ACHN (cell line): ENCODE measurements at regions not wholly inside any gene's neighbourhood (a gene's known extent, or its start where the extent isn't known, plus 50 kb on each side); places are given as distances from the start of the nearest gene placed in this dataset.

ENCODE experiments used
- DNase-seq: peaks from one replicate; pipeline ENCODE4 v3.0.0-alpha.2; 2015
- in situ Hi-C: cut with HindIII; loops from 2 replicates; pipeline ENCODE4 v1.10.0; 2017; ENCODE audit warnings: low sequenced_read_pairs, low pct_ligation_motif_present, low pct_unique_long_range_greater_than_20kb

GRCh38 chr4:152143806-152144205 lies 383.0 kb upstream of the GATB start:
- in situ Hi-C loops = no loop called here
- DNase-seq = no peak

GRCh38 chr4:152138451-152138850 lies 377.6 kb upstream of the GATB start:
- DNase-seq = no peak
- in situ Hi-C loops = no loop called here

- no peak for DNase-seq
- in situ Hi-C loops = no loop called here
Measured at GRCh38 chr4:152132776-152133175, 372.0 kb upstream of the GATB start.

GRCh38 chr4:152128356-152128755 lies 367.5 kb upstream of the GATB start:
- no peak for DNase-seq
- in situ Hi-C loops = no loop called here

- in situ Hi-C loops = no loop called here
- DNase-seq = no peak
Measured at GRCh38 chr4:152126238-152126637, 365.4 kb upstream of the GATB start.

- in situ Hi-C loops = no loop called here
Measured at GRCh38 chr4:152118819-152119553, 358.2 kb upstream of the GATB start.

GRCh38 chr4:152117933-152118507 lies 357.2 kb upstream of the GATB start:
- in situ Hi-C loops = no loop called here

More at GRCh38 chr4:152118819-152119553, 358.2 kb upstream of the GATB start:
- no peak for DNase-seq

GRCh38 chr4:152117520-152117919 lies 356.7 kb upstream of the GATB start:
- no peak for DNase-seq
- in situ Hi-C loops = no loop called here

More at GRCh38 chr4:152117933-152118507, 357.2 kb upstream of the GATB start:
- no peak for DNase-seq

GRCh38 chr4:152117054-152117453 lies 356.2 kb upstream of the GATB start:
- in situ Hi-C loops = no loop called here
- no peak for DNase-seq

GRCh38 chr4:152115794-152116193 lies 355.0 kb upstream of the GATB start:
- DNase-seq = no peak
- in situ Hi-C loops = no loop called here

- DNase-seq = no peak
- in situ Hi-C loops = no loop called here
Measured at GRCh38 chr4:152115118-152115517, 354.3 kb upstream of the GATB start.

- in situ Hi-C loops = no loop called here
- no peak for DNase-seq
Measured at GRCh38 chr4:152114562-152114961, 353.8 kb upstream of the GATB start.

- in situ Hi-C loops = no loop called here
- no peak for DNase-seq
Measured at GRCh38 chr4:152112887-152113286, 352.1 kb upstream of the GATB start.

- no peak for DNase-seq
- in situ Hi-C loops = no loop called here
Measured at GRCh38 chr4:152112190-152112589, 351.4 kb upstream of the GATB start.

- DNase-seq = no peak
- in situ Hi-C loops = no loop called here
Measured at GRCh38 chr4:152110780-152111179, 350.0 kb upstream of the GATB start.

GRCh38 chr4:152109531-152110509 lies 349.0 kb upstream of the GATB start:
- DNase-seq = no peak
- in situ Hi-C loops = no loop called here

- in situ Hi-C loops = no loop called here
Measured at GRCh38 chr4:152107736-152108500, 347.1 kb upstream of the GATB start.

GRCh38 chr4:152106781-152107321 lies 346.0 kb upstream of the GATB start:
- in situ Hi-C loops = no loop called here
- no peak for DNase-seq

More at GRCh38 chr4:152107736-152108500, 347.1 kb upstream of the GATB start:
- no peak for DNase-seq
